T-cell (primary cell): ENCODE measurements at regions not wholly inside any gene's neighbourhood (a gene's known extent, or its start where the extent isn't known, plus 50 kb on each side); places are given as distances from the start of the nearest gene placed in this dataset.

Experiments
- ATAC-seq, 4 experiments: fragments of 200-7000 bp in 3 of 4; fragments of 150-1000 bp in 1 of 4; cut with Tn5 transposase; replicated peaks in 1 of 4; 1 replicate in 3 of 4; 2 replicates in 1 of 4; pipeline ENCODE4 v1.10.0; 2021; ENCODE audit warnings: moderate library complexity in 3 of 4, mild to moderate bottlenecking in 2 of 4, moderate number of reproducible peaks in 1 of 4
- CTCF ChIA-PET, 2 donors: fragments of 300-600 bp; sonication (Branson Sonifier 250); formaldehyde crosslinking; loops; one replicate each; lab custom pipeline; 2022; ENCODE audit warnings: antibody characterized with exemption in 2 of 2; lab: Charles Lee
- POLR2A ChIA-PET, 2 donors: fragments of 300-600 bp; sonication (Branson Sonifier 250); formaldehyde crosslinking; loops; one replicate each; lab custom pipeline; 2022; ENCODE audit warnings: antibody characterized with exemption in 2 of 2; lab: Charles Lee
- DNase-seq, 35 experiments: peaks; one replicate each; pipeline versions ENCODE4 v3.0.0 to v3.0.0-alpha.2; 2013 to 2023
- H3K27ac ChIP-seq: one replicate; pipeline ENCODE4 v1.5.1; 2013; ENCODE audit warnings: low read length
- H3K27me3 ChIP-seq, 2 experiments: replicated peaks in 1 of 2; 1 replicate in 1 of 2; 2 replicates in 1 of 2; pipeline versions ENCODE4 v1.6.1 to v1.7.0; 2013; ENCODE audit warnings: low read length in 1 of 2, mixed read lengths in 1 of 2; ENCODE audit not compliant: control insufficient read depth in 2 of 2, insufficient read depth in 2 of 2; ENCODE audit errors: extremely low read depth in 1 of 2
- H3K36me3 ChIP-seq, 2 donors: 1 replicate in 1 of 2; 2 replicates in 1 of 2; pipeline versions ENCODE4 v1.6.1 to v1.7.0; 2013; ENCODE audit warnings: low read length in 1 of 2; ENCODE audit not compliant: control insufficient read depth in 2 of 2, insufficient read depth in 1 of 2; ENCODE audit errors: extremely low read depth in 1 of 2
- H3K4me1 ChIP-seq, 2 experiments: 1 replicate in 1 of 2; 2 replicates in 1 of 2; pipeline versions ENCODE4 v1.6.1 to v1.7.0; 2013; ENCODE audit warnings: low read length in 2 of 2, mixed read lengths in 1 of 2; ENCODE audit not compliant: insufficient read depth in 2 of 2, control insufficient read depth in 1 of 2; ENCODE audit errors: extremely low read depth in 1 of 2
- H3K4me3 ChIP-seq, 2 donors: 1 replicate in 1 of 2; 2 replicates in 1 of 2; pipeline versions ENCODE4 v1.5.1 to v1.7.0; 2013; ENCODE audit warnings: mild to moderate bottlenecking in 2 of 2, low read length in 1 of 2, moderate library complexity in 1 of 2; ENCODE audit not compliant: control insufficient read depth in 1 of 2; ENCODE audit errors: extremely low read depth in 1 of 2
- H3K9me3 ChIP-seq: 2 replicates; pipeline ENCODE4 v1.7.0; 2013
- H3K27ac Mint-ChIP-seq, 2 donors: one replicate each; pipeline ENCODE4 v1.8.0; 2020 to 2021; ENCODE audit warnings: mild to moderate bottlenecking in 2 of 2, mixed read lengths in 2 of 2
- H3K27me3 Mint-ChIP-seq, 2 donors: one replicate each; pipeline ENCODE4 v1.8.0; 2021 to 2022; ENCODE audit warnings: mixed read lengths in 2 of 2
- H3K36me3 Mint-ChIP-seq: one replicate; pipeline ENCODE4 v1.8.0; 2021; ENCODE audit warnings: mixed read lengths
- H3K4me1 Mint-ChIP-seq, 3 donors: one replicate each; pipeline ENCODE4 v1.8.0; 2020 to 2022; ENCODE audit warnings: mixed read lengths in 3 of 3, mild to moderate bottlenecking in 1 of 3
- H3K4me3 Mint-ChIP-seq, 3 donors: one replicate each; pipeline ENCODE4 v1.8.0; 2020 to 2022; ENCODE audit warnings: mild to moderate bottlenecking in 3 of 3, mixed read lengths in 3 of 3, moderate library complexity in 3 of 3
- H3K9me3 Mint-ChIP-seq, 3 donors: one replicate each; pipeline ENCODE4 v1.8.0; 2020 to 2022; ENCODE audit warnings: mixed read lengths in 3 of 3
- WGBS: methylation state at CpG from one replicate; pipeline ENCODE4 v1.1.5; 2013; ENCODE audit warnings: missing lambda C conversion rate; ENCODE audit not compliant: insufficient coverage; 5-methylcytosine and 5-hydroxymethylcytosine counted together

DNA sequence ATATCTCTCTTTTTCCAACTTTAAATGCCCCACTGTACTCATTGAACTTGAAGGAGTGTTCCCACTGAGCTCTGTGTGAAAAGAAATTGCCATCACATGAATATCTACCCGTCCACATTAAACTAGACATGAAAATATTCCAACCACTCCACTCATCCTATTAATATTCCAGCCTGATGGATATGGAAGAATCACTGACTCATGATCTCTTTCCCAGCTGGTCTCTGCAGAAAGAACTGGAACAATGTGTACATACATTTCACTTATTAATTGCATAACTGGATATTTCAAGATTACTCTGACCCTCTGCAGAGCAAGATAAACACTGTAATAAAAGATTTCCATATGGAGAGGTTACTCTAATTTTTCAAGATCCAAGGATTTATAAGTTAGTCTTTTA, 711.1 kb upstream of the LRRC4C start:
- H3K36me3 Mint-ChIP-seq = no peaks in the 10 kb centered on the region
- DNase-seq (no peak), ATAC-seq (no peak)
- H3K27ac Mint-ChIP-seq = no peak overlapping the region
- Histone ChIP-seq H3K36me3 (no peaks in the 10 kb centered on the region), H3K27ac (no peak overlapping the region), H3K27me3 (no peaks in the 10 kb centered on the region), H3K4me3 (no peak overlapping the region), H3K4me1 (no peaks in the 10 kb centered on the region), H3K9me3 (peaks cover 2% of the 10 kb centered on the region)
- no CpG with 5 or more reads among the region's 1 CpG for WGBS
- H3K4me3 Mint-ChIP-seq = no peak overlapping the region
- ChIA-PET POLR2A (no interaction called here), CTCF (no interaction called here)
- H3K9me3 Mint-ChIP-seq = peaks cover 10 to 24% (median 20%) of the 10 kb centered on the region in 3 donors
- no peaks in the 10 kb centered on the region for H3K27me3 Mint-ChIP-seq
- H3K4me1 Mint-ChIP-seq = no peaks in the 10 kb centered on the region

DNA sequence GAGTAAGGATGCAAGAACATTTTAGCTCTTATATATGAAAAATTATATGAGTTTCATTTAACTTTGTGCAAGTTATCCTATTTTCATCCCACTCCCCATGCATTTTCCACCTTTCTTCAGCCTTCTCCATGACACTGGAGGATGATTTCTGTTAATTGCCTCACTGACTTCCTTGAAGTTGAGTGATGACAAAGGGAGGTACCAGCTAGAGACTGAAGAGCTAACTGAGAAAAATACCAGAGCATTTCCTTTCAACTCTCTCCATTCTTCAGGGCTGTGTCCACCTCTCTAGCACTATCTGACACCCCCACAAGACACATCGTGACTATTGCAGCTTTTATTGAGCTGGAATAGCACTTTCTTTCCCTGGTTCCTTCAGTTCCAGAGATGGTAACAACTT, 711.6 kb upstream of the LRRC4C start:
- Mint-ChIP-seq H3K36me3 (no peaks in the 10 kb centered on the region), H3K4me3 (no peak overlapping the region), H3K27me3 (no peaks in the 10 kb centered on the region), H3K4me1 (no peaks in the 10 kb centered on the region), H3K9me3 (peaks cover 12 to 27% (median 20%) of the 10 kb centered on the region in 3 donors), H3K27ac (no peak overlapping the region)
- H3K4me1 ChIP-seq = no peaks in the 10 kb centered on the region
- no peak for DNase-seq
- ChIA-PET CTCF (no interaction called here), POLR2A (no interaction called here)
- H3K27ac ChIP-seq = no peak overlapping the region
- no peak for ATAC-seq
- no peaks in the 10 kb centered on the region for H3K36me3 ChIP-seq
- H3K9me3 ChIP-seq = peaks cover 2% of the 10 kb centered on the region
- no peaks in the 10 kb centered on the region for H3K27me3 ChIP-seq
- H3K4me3 ChIP-seq = no peak overlapping the region
- 73% methylated on average over 1 of the region's 1 CpG for WGBS

DNA sequence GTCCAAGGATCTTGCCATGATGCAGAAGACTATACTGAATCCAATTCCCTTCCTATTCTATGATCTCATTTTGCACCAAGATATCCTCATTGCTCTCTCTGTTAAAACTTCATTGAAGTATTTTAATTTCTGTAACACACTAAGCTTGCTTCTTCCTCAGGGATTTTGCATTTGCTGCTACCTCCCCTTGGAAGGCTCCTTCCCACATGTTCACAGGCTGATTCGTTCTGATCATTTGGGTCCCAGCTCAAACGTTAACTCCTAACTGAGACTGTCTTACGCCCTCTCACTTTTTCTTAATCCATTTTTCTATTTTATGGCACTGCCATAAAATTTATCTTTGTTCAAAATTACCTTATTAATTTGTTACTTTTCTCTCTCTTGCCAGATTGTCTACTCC, 713.0 kb upstream of the LRRC4C start:
- no peaks in the 10 kb centered on the region for H3K4me1 ChIP-seq
- ChIA-PET CTCF (no interaction called here), POLR2A (no interaction called here)
- DNase-seq = no peak
- Mint-ChIP-seq H3K36me3 (no peaks in the 10 kb centered on the region), H3K27ac (no peak overlapping the region), H3K27me3 (no peaks in the 10 kb centered on the region), H3K4me3 (no peak overlapping the region), H3K4me1 (no peaks in the 10 kb centered on the region), H3K9me3 (peaks cover 18 to 37% (median 20%) of the 10 kb centered on the region in 3 donors)
- ATAC-seq = no peak
- H3K4me3 ChIP-seq = no peak overlapping the region
- H3K9me3 ChIP-seq = peaks cover 2% of the 10 kb centered on the region
- no peaks in the 10 kb centered on the region for H3K27me3 ChIP-seq
- WGBS = no CpG with 5 or more reads among the region's 3 CpGs
- H3K27ac ChIP-seq = no peak overlapping the region
- no peaks in the 10 kb centered on the region for H3K36me3 ChIP-seq

GRCh38 chr11:42175203-42175602, 715.8 kb upstream of the LRRC4C start:
- no peak overlapping the region for H3K27ac ChIP-seq
- CTCF ChIA-PET = no interaction called here
- Mint-ChIP-seq H3K4me3 (no peak overlapping the region), H3K36me3 (no peaks in the 10 kb centered on the region), H3K9me3 (peaks cover 14 to 36% (median 20%) of the 10 kb centered on the region in 3 donors), H3K27ac (no peak overlapping the region), H3K27me3 (no peaks in the 10 kb centered on the region), H3K4me1 (no peaks in the 10 kb centered on the region)
- ATAC-seq (no peak), DNase-seq (no peak)
- no peaks in the 10 kb centered on the region for H3K36me3 ChIP-seq
- POLR2A ChIA-PET = no interaction called here
- no CpG with 5 or more reads among the region's 1 CpG for WGBS
- peaks cover 8% of the 10 kb centered on the region for H3K9me3 ChIP-seq
- no peaks in the 10 kb centered on the region for H3K4me1 ChIP-seq
- no peaks in the 10 kb centered on the region for H3K27me3 ChIP-seq
- no peak overlapping the region for H3K4me3 ChIP-seq

GRCh38 chr11:42179216-42179615, 719.8 kb upstream of the LRRC4C start:
- CTCF ChIA-PET = no interaction called here
- Mint-ChIP-seq H3K27me3 (no peaks in the 10 kb centered on the region), H3K4me3 (no peak overlapping the region), H3K4me1 (no peaks in the 10 kb centered on the region), H3K36me3 (no peaks in the 10 kb centered on the region), H3K27ac (no peak overlapping the region), H3K9me3 (peaks cover 10 to 31% (median 16%) of the 10 kb centered on the region in 3 donors)
- ATAC-seq (no peak), DNase-seq (no peak)
- Histone ChIP-seq H3K27ac (no peak overlapping the region), H3K9me3 (peaks cover 8% of the 10 kb centered on the region), H3K36me3 (no peaks in the 10 kb centered on the region), H3K4me3 (no peak overlapping the region), H3K4me1 (no peaks in the 10 kb centered on the region), H3K27me3 (no peaks in the 10 kb centered on the region)
- WGBS = no CpG with 5 or more reads among the region's 2 CpGs
- POLR2A ChIA-PET = no interaction called here

DNA sequence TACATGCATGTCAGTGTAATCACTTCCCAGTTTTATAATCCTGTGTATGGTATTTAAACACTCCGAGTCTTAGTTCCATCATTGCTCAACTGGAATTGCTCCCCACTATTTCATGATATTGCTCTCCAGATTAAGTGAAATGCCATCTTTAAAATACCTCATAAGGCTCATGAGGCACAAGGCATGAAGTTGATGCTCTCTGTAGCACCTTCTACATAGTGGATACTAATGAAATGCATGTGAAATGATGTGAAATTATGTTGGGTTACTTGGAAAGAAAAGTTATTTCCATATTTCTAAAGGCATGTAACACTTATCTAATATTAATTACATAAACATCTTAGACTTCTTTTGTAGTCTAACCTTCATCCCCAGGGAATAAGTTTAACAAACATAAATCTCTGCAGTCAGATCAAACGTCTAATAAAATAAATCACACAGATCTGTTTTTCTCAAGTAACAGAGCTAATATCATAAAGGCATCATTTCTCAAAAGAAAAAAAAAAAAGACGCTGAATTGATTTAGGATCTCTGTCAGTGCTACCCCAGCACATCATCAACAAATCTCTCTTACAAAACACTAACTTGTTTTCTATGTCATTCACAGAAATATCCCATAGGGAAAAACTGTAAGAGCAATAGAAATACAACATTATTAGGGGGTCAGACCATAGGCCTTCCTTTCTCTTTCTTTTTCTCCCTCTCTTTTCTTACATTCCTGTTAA, 736.0 kb upstream of the LRRC4C start:
- H3K4me1 Mint-ChIP-seq = no peaks in the 10 kb centered on the region
- H3K27me3 Mint-ChIP-seq = no peaks in the 10 kb centered on the region
- WGBS = no CpG with 5 or more reads among the region's 3 CpGs
- no peaks in the 10 kb centered on the region for H3K36me3 Mint-ChIP-seq
- Histone ChIP-seq H3K27me3 (no peaks in the 10 kb centered on the region), H3K4me3 (no peak overlapping the region), H3K36me3 (no peaks in the 10 kb centered on the region), H3K4me1 (no peaks in the 10 kb centered on the region), H3K9me3 (peaks cover 4% of the 10 kb centered on the region), H3K27ac (no peak overlapping the region)
- H3K9me3 Mint-ChIP-seq = peaks cover 20 to 28% (median 22%) of the 10 kb centered on the region in 3 donors
- POLR2A ChIA-PET = no interaction called here
- no peak for ATAC-seq
- CTCF ChIA-PET = no interaction called here
- no peak overlapping the region for H3K4me3 Mint-ChIP-seq
- no peak overlapping the region for H3K27ac Mint-ChIP-seq
- DNase-seq = no peak

DNA sequence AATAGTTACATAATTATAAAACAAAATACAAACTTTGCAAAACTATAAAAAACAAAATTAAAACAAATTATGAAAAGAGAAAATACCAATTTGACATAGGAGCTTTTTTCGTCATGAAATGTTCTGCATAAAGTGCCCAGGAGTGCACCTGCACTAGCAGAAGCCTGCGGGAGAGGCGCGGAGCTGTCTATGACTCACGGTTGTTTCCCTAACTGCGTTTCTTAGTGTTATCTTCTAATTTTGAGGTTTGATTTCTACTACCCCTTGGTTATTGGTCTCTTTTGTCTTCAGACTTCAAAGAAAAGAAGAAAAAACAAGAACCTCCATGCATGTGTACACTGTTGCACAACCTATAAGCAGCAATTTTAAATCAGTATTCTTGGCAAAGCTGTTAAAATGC, 740.9 kb upstream of the LRRC4C start:
- ATAC-seq (no peak), DNase-seq (no peak)
- Mint-ChIP-seq H3K36me3 (no peaks in the 10 kb centered on the region), H3K9me3 (peaks cover 21 to 36% (median 21%) of the 10 kb centered on the region in 3 donors), H3K27me3 (no peaks in the 10 kb centered on the region), H3K27ac (no peak overlapping the region), H3K4me3 (no peak overlapping the region), H3K4me1 (no peaks in the 10 kb centered on the region)
- Histone ChIP-seq H3K4me1 (no peaks in the 10 kb centered on the region), H3K27ac (no peak overlapping the region), H3K4me3 (no peak overlapping the region), H3K36me3 (no peaks in the 10 kb centered on the region), H3K27me3 (no peaks in the 10 kb centered on the region), H3K9me3 (no peaks in the 10 kb centered on the region)
- ChIA-PET POLR2A (no interaction called here), CTCF (no interaction called here)
- 100% methylated on average over 3 of the region's 6 CpGs for WGBS
